ENCODE measurements at regions not wholly inside any gene's neighbourhood (a gene's known extent, or its start where the extent isn't known, plus 50 kb on each side); places are given as distances from the start of the nearest gene placed in this dataset.

- in situ Hi-C loops (cut with MboI; ENCODE audit: low sequenced_read_pairs in 4 of 4) (no loop called here), intact Hi-C loops (cut with DNase I; ENCODE audit: low total_unique reads) (no loop called here)
- no peak for DNase-seq
- H3K36me3 ChIP-seq: no peaks in the 10 kb centered on the region
- H3K4me1 ChIP-seq: no peaks in the 10 kb centered on the region
- ATAC-seq: no peak
- no peaks in the 10 kb centered on the region for H3K9me3 ChIP-seq
- no peaks in the 10 kb centered on the region for H3K27me3 ChIP-seq
- no peak overlapping the region for H3K27ac ChIP-seq
- no peak overlapping the region for H3K4me3 ChIP-seq
- TF ChIP-seq CTCF (IDR thresholded peaks at IDR 0.05 in 4 of 5, conservative IDR thresholded peaks at IDR 0.05 in 1 of 5) (no peak), POLR2A (IDR thresholded peaks at IDR 0.05) (no peak)
Observed at GRCh38 chr2:15861172-15861822, 79.1 kb upstream of the MYCN start.

- Histone ChIP-seq H3K36me3 (no peaks in the 10 kb centered on the region), H3K27me3 (no peaks in the 10 kb centered on the region), H3K4me1 (no peaks in the 10 kb centered on the region), H3K27ac (no peak overlapping the region), H3K4me3 (no peak overlapping the region), H3K9me3 (no peaks in the 10 kb centered on the region)
- TF ChIP-seq POLR2A (IDR thresholded peaks at IDR 0.05): no peak
- no peak for TF ChIP-seq CTCF (IDR thresholded peaks at IDR 0.05 in 4 of 5, conservative IDR thresholded peaks at IDR 0.05 in 1 of 5)
- no peak for DNase-seq
- intact Hi-C loops (cut with DNase I; ENCODE audit: low total_unique reads): no loop called here
- in situ Hi-C loops (cut with MboI; ENCODE audit: low sequenced_read_pairs in 4 of 4): no loop called here
- ATAC-seq: no peak
Observed at GRCh38 chr2:15861898-15862297, 78.5 kb upstream of the MYCN start.

- H3K36me3 ChIP-seq: no peaks in the 10 kb centered on the region
- no peak overlapping the region for H3K4me3 ChIP-seq
- intact Hi-C loops (cut with DNase I; ENCODE audit: low total_unique reads) (no loop called here), in situ Hi-C loops (cut with MboI; ENCODE audit: low sequenced_read_pairs in 4 of 4) (no loop called here)
- no peak for TF ChIP-seq CTCF (IDR thresholded peaks at IDR 0.05 in 4 of 5, conservative IDR thresholded peaks at IDR 0.05 in 1 of 5)
- no peak for TF ChIP-seq POLR2A (IDR thresholded peaks at IDR 0.05)
- no peak overlapping the region for H3K27ac ChIP-seq
- H3K4me1 ChIP-seq: no peaks in the 10 kb centered on the region
- no peaks in the 10 kb centered on the region for H3K9me3 ChIP-seq
- ATAC-seq (no peak), DNase-seq (no peak)
- no peaks in the 10 kb centered on the region for H3K27me3 ChIP-seq
Observed at GRCh38 chr2:15863089-15863488, 77.3 kb upstream of the MYCN start.

- TF ChIP-seq CTCF (IDR thresholded peaks at IDR 0.05 in 4 of 5, conservative IDR thresholded peaks at IDR 0.05 in 1 of 5) (no peak), POLR2A (IDR thresholded peaks at IDR 0.05) (no peak)
- Histone ChIP-seq H3K9me3 (no peaks in the 10 kb centered on the region), H3K36me3 (no peaks in the 10 kb centered on the region), H3K27ac (no peak overlapping the region), H3K4me1 (no peaks in the 10 kb centered on the region), H3K4me3 (no peak overlapping the region), H3K27me3 (no peaks in the 10 kb centered on the region)
- intact Hi-C loops (cut with DNase I; ENCODE audit: low total_unique reads): no loop called here
- in situ Hi-C loops (cut with MboI; ENCODE audit: low sequenced_read_pairs in 4 of 4): no loop called here
- ATAC-seq (no peak), DNase-seq (no peak)
Observed at GRCh38 chr2:15863494-15864175, 76.7 kb upstream of the MYCN start.
